ENCODE measurements at regions not wholly inside any gene's neighbourhood (a gene's known extent, or its start where the extent isn't known, plus 50 kb on each side); places are given as distances from the start of the nearest gene placed in this dataset.

GRCh38 chr7:101744588-101744987 is 72.8 kb upstream of the CUX1 start:
- TF ChIP-seq CTCF (conservative IDR thresholded peaks at IDR 0.05; ENCODE audit: low read depth, low read length) (no peak), EZH2 (IDR thresholded peaks at IDR 0.05; ENCODE audit: borderline replicate concordance, low read depth, low read length, poor library complexity, severe bottlenecking) (no peak)

Data from A673 (cell line).